HEK293 (cell line): ENCODE measurements at regions not wholly inside any gene's neighbourhood (a gene's known extent, or its start where the extent isn't known, plus 50 kb on each side); places are given as distances from the start of the nearest gene placed in this dataset.

Experiments
- WT1 ChIP-seq: fragments of 450-650 bp; formaldehyde crosslinking; IDR thresholded peaks from 2 replicates; pipeline ENCODE4 v1.5.1; 2016; ENCODE audit warnings: missing biosample characterization, missing genetic modification characterization
- ZFP41 ChIP-seq: fragments of 450-650 bp; formaldehyde crosslinking; IDR thresholded peaks from 2 replicates; pipeline ENCODE4 v1.5.1; 2016; ENCODE audit warnings: missing biosample characterization, missing genetic modification characterization, borderline replicate concordance
- ZNF155 ChIP-seq: fragments of 450-650 bp; formaldehyde crosslinking; IDR thresholded peaks from 2 replicates; pipeline ENCODE4 v1.5.1; 2016; ENCODE audit warnings: missing biosample characterization, missing genetic modification characterization
- ZNF548 ChIP-seq: fragments of 450-650 bp; formaldehyde crosslinking; IDR thresholded peaks from 2 replicates; pipeline ENCODE4 v1.5.1; 2016; ENCODE audit warnings: missing biosample characterization, missing genetic modification characterization
- ZNF654 ChIP-seq: fragments of 450-650 bp; formaldehyde crosslinking; IDR thresholded peaks from 2 replicates; pipeline ENCODE4 v1.5.1; 2016; ENCODE audit warnings: low read depth, missing biosample characterization, missing genetic modification characterization
- TF ChIP-seq, protein P1 (sequence below): fragments of 450-650 bp; formaldehyde crosslinking; IDR thresholded peaks from 2 replicates; pipeline ENCODE4 v1.5.1; 2017; ENCODE audit warnings: missing biosample characterization, mild to moderate bottlenecking, missing genetic modification characterization, moderate library complexity
- TF ChIP-seq, protein P2 (sequence below): fragments of 450-650 bp; formaldehyde crosslinking; IDR thresholded peaks from 2 replicates; pipeline ENCODE4 v1.5.1; 2016; ENCODE audit warnings: missing biosample characterization, missing genetic modification characterization
- TF ChIP-seq, protein P3 (sequence below): fragments of 450-650 bp; formaldehyde crosslinking; IDR thresholded peaks from 2 replicates; pipeline ENCODE4 v1.5.1; 2016; ENCODE audit warnings: missing biosample characterization, missing genetic modification characterization
- TF ChIP-seq, protein P4 (sequence below): fragments of 450-650 bp; formaldehyde crosslinking; conservative IDR thresholded peaks from 2 replicates; pipeline ENCODE4 v1.5.1; 2016; ENCODE audit warnings: low read depth, missing biosample characterization, missing genetic modification characterization
- TF ChIP-seq, protein P5 (sequence below): fragments of 450-650 bp; formaldehyde crosslinking; IDR thresholded peaks from 2 replicates; pipeline ENCODE4 v1.5.1; 2016; ENCODE audit warnings: missing biosample characterization, missing genetic modification characterization

DNA sequence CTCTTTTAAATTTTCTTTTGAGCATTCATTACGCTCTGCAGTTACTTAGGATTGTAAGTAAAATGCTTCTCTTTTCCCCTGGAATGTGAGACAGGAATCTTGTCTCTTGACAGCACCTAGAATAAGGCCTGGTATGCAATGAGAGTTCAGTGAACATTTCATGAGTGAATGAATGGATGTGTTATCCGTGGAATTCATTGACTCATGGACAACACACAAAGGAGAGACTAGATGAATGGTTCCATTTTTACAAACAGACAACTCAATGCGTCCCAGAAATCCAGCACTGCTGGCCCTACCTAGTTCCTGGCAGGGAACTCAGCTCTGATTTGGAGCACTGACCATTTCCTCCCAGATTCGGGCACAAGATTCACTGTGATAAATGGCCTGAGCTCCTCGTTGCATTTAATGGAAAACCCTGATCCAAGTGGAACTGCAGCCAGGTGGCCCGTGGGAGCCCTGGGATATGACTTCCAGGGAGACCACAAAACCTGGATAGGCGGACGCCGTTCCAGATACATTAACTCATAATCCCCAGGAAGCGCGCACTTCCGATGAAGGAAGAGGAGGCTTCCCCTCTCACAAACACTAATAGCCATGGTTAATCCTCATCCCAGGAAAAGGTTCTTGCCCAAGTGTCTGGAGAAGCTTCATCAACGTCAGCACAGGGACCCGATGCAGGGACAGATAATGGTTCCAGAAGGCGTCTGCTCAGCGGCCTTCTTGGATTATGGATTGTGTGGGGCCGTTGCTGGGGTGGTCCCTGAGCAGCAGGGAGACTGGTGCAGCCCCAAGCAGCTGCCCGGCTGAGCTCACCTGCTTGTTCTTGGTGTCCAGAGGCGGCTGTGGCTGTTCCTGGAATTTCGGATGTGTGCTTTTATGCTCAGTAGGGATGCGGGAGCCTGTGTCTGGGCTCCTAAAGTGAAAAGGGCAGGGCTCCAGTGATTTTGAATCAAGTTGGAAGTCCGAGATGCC, 211.1 kb upstream of the TSHZ3 start:
- no peak for TF ChIP-seq ZFP41 (tag by site-specific recombination)
- no peak for TF ChIP-seq ZNF548 (tag by site-specific recombination)
- TF ChIP-seq, protein P1, sequence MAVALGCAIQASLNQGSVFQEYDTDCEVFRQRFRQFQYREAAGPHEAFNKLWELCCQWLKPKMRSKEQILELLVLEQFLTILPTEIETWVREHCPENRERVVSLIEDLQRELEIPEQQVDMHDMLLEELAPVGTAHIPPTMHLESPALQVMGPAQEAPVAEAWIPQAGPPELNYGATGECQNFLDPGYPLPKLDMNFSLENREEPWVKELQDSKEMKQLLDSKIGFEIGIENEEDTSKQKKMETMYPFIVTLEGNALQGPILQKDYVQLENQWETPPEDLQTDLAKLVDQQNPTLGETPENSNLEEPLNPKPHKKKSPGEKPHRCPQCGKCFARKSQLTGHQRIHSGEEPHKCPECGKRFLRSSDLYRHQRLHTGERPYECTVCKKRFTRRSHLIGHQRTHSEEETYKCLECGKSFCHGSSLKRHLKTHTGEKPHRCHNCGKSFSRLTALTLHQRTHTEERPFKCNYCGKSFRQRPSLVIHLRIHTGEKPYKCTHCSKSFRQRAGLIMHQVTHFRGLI (tag by site-specific recombination): no peak
- TF ChIP-seq, protein P2, sequence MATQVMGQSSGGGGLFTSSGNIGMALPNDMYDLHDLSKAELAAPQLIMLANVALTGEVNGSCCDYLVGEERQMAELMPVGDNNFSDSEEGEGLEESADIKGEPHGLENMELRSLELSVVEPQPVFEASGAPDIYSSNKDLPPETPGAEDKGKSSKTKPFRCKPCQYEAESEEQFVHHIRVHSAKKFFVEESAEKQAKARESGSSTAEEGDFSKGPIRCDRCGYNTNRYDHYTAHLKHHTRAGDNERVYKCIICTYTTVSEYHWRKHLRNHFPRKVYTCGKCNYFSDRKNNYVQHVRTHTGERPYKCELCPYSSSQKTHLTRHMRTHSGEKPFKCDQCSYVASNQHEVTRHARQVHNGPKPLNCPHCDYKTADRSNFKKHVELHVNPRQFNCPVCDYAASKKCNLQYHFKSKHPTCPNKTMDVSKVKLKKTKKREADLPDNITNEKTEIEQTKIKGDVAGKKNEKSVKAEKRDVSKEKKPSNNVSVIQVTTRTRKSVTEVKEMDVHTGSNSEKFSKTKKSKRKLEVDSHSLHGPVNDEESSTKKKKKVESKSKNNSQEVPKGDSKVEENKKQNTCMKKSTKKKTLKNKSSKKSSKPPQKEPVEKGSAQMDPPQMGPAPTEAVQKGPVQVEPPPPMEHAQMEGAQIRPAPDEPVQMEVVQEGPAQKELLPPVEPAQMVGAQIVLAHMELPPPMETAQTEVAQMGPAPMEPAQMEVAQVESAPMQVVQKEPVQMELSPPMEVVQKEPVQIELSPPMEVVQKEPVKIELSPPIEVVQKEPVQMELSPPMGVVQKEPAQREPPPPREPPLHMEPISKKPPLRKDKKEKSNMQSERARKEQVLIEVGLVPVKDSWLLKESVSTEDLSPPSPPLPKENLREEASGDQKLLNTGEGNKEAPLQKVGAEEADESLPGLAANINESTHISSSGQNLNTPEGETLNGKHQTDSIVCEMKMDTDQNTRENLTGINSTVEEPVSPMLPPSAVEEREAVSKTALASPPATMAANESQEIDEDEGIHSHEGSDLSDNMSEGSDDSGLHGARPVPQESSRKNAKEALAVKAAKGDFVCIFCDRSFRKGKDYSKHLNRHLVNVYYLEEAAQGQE (tag by site-specific recombination): no peak
- TF ChIP-seq, protein P3, sequence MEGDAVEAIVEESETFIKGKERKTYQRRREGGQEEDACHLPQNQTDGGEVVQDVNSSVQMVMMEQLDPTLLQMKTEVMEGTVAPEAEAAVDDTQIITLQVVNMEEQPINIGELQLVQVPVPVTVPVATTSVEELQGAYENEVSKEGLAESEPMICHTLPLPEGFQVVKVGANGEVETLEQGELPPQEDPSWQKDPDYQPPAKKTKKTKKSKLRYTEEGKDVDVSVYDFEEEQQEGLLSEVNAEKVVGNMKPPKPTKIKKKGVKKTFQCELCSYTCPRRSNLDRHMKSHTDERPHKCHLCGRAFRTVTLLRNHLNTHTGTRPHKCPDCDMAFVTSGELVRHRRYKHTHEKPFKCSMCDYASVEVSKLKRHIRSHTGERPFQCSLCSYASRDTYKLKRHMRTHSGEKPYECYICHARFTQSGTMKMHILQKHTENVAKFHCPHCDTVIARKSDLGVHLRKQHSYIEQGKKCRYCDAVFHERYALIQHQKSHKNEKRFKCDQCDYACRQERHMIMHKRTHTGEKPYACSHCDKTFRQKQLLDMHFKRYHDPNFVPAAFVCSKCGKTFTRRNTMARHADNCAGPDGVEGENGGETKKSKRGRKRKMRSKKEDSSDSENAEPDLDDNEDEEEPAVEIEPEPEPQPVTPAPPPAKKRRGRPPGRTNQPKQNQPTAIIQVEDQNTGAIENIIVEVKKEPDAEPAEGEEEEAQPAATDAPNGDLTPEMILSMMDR (tag by site-specific recombination): no peak
- TF ChIP-seq, protein P4, sequence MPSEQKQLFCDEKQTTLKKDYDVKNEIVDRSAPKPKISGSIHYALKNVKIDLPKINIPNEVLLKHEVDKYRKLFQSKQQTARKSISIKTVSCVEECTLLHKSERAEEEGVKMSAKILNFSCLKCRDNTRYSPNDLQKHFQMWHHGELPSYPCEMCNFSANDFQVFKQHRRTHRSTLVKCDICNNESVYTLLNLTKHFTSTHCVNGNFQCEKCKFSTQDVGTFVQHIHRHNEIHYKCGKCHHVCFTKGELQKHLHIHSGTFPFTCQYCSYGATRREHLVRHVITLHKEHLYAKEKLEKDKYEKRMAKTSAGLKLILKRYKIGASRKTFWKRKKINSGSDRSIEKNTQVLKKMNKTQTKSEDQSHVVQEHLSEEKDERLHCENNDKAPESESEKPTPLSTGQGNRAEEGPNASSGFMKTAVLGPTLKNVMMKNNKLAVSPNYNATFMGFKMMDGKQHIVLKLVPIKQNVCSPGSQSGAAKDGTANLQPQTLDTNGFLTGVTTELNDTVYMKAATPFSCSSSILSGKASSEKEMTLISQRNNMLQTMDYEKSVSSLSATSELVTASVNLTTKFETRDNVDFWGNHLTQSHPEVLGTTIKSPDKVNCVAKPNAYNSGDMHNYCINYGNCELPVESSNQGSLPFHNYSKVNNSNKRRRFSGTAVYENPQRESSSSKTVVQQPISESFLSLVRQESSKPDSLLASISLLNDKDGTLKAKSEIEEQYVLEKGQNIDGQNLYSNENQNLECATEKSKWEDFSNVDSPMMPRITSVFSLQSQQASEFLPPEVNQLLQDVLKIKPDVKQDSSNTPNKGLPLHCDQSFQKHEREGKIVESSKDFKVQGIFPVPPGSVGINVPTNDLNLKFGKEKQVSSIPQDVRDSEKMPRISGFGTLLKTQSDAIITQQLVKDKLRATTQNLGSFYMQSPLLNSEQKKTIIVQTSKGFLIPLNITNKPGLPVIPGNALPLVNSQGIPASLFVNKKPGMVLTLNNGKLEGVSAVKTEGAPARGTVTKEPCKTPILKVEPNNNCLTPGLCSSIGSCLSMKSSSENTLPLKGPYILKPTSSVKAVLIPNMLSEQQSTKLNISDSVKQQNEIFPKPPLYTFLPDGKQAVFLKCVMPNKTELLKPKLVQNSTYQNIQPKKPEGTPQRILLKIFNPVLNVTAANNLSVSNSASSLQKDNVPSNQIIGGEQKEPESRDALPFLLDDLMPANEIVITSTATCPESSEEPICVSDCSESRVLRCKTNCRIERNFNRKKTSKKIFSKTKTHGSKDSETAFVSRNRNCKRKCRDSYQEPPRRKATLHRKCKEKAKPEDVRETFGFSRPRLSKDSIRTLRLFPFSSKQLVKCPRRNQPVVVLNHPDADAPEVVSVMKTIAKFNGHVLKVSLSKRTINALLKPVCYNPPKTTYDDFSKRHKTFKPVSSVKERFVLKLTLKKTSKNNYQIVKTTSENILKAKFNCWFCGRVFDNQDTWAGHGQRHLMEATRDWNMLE (tag by site-specific recombination): no peak
- no peak for TF ChIP-seq ZNF654 (tag by site-specific recombination)
- TF ChIP-seq, protein P5, sequence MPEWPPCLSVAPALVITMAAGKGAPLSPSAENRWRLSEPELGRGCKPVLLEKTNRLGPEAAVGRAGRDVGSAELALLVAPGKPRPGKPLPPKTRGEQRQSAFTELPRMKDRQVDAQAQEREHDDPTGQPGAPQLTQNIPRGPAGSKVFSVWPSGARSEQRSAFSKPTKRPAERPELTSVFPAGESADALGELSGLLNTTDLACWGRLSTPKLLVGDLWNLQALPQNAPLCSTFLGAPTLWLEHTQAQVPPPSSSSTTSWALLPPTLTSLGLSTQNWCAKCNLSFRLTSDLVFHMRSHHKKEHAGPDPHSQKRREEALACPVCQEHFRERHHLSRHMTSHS (tag by site-specific recombination): no peak
- TF ChIP-seq ZNF155 (tag by site-specific recombination): no peak
- TF ChIP-seq WT1 (tag by site-specific recombination): no peak
